VCaP (cell line): ENCODE measurements at regions not wholly inside any gene's neighbourhood (a gene's known extent, or its start where the extent isn't known, plus 50 kb on each side); places are given as distances from the start of the nearest gene placed in this dataset.
A peak's percentile ranks its signal among the peaks of the same experiment; 100 is the strongest.

Experiments
- H3K27ac ChIP-seq: fragments of 450-650 bp; 2 replicates; pipeline ENCODE4 v1.5.1; 2017
- CTCF ChIP-seq: fragments of 450-650 bp; conservative IDR thresholded peaks from 2 replicates; pipeline ENCODE4 v1.5.1; 2017; ENCODE audit warnings: mild to moderate bottlenecking, moderate library complexity

- TF ChIP-seq CTCF: no peak
- peak overlapping the region; percentile 94 for H3K27ac ChIP-seq
These were observed 202.9 kb downstream of the ARL4C start for GRCh38 chr2:234293973-234294372.

GRCh38 chr2:234292962-234293243, 204.0 kb downstream of the ARL4C start:
- TF ChIP-seq CTCF: no peak
- peak overlapping the region; percentile 94 for H3K27ac ChIP-seq

GRCh38 chr2:234292205-234292961, 204.5 kb downstream of the ARL4C start:
- H3K27ac ChIP-seq: peak overlapping the region; percentile 94
- no peak for TF ChIP-seq CTCF

- TF ChIP-seq CTCF: no peak
These were observed 205.1 kb downstream of the ARL4C start for GRCh38 chr2:234291765-234292204.

GRCh38 chr2:234290671-234291070, 206.2 kb downstream of the ARL4C start:
- H3K27ac ChIP-seq: peak overlapping the region; percentile 94
- TF ChIP-seq CTCF: no peak

More at GRCh38 chr2:234291765-234292204, 205.1 kb downstream of the ARL4C start:
- H3K27ac ChIP-seq: peak overlapping the region; percentile 94

- peak overlapping the region; percentile 94; the same call in 1 of the 2 replicates for H3K27ac ChIP-seq
- TF ChIP-seq CTCF: no peak
These were observed 206.9 kb downstream of the ARL4C start for GRCh38 chr2:234289834-234290590.

GRCh38 chr2:234288974-234289455, 207.9 kb downstream of the ARL4C start:
- no peak overlapping the region for H3K27ac ChIP-seq
- peak; percentile 78 for TF ChIP-seq CTCF
